ENCODE measurements at regions not wholly inside any gene's neighbourhood (a gene's known extent, or its start where the extent isn't known, plus 50 kb on each side); places are given as distances from the start of the nearest gene placed in this dataset.

- ChIA-PET CTCF (interaction anchor here (1.0 to 1.9 kb wide), 3 partner anchors 15 to 65 kb away, joined by 4 to 7 read pairs (median 4); no protein-coding TSS in a partner anchor), POLR2A (no interaction called here)
- no peak for DNase-seq (ENCODE audit: extremely low spot score)
- TF ChIP-seq, protein P1, sequence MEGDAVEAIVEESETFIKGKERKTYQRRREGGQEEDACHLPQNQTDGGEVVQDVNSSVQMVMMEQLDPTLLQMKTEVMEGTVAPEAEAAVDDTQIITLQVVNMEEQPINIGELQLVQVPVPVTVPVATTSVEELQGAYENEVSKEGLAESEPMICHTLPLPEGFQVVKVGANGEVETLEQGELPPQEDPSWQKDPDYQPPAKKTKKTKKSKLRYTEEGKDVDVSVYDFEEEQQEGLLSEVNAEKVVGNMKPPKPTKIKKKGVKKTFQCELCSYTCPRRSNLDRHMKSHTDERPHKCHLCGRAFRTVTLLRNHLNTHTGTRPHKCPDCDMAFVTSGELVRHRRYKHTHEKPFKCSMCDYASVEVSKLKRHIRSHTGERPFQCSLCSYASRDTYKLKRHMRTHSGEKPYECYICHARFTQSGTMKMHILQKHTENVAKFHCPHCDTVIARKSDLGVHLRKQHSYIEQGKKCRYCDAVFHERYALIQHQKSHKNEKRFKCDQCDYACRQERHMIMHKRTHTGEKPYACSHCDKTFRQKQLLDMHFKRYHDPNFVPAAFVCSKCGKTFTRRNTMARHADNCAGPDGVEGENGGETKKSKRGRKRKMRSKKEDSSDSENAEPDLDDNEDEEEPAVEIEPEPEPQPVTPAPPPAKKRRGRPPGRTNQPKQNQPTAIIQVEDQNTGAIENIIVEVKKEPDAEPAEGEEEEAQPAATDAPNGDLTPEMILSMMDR (IDR thresholded peaks at IDR 0.05; ENCODE audit: control extremely low read depth, extremely low read depth, low read depth, missing control alignments) = no peak
Measured at GRCh38 chr6:11431455-11431937, 106.1 kb upstream of the TMEM170B start.

DNA sequence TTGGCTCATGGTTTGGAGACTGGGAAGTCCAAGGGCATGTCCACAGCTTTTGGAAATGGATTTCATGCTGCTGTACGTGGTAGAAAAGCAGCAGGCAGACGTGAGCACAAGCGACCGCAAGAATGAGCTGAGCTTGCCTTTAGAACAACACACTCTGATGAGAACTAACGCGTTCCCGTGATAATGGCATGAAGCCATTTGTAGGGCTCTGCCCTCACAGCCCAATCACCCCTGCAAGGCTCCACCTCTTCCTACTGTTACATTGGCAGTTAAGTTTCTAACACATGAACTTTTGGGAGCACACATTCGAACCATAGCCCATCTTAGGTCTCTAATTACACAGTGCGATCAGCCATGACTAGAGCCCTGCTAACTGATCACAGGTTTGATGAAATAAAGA, 107.5 kb upstream of the TMEM170B start:
- POLR2A ChIA-PET = no interaction called here
- TF ChIP-seq, protein P1 (IDR thresholded peaks at IDR 0.05; ENCODE audit: control extremely low read depth, extremely low read depth, low read depth, missing control alignments) = no peak
- DNase-seq (ENCODE audit: extremely low spot score) = no peak
- CTCF ChIA-PET = interaction anchor here (0.9 to 2.6 kb wide), 5 partner anchors 9 to 66 kb away, joined by 3 to 18 read pairs (median 4); no protein-coding TSS in a partner anchor

DNA sequence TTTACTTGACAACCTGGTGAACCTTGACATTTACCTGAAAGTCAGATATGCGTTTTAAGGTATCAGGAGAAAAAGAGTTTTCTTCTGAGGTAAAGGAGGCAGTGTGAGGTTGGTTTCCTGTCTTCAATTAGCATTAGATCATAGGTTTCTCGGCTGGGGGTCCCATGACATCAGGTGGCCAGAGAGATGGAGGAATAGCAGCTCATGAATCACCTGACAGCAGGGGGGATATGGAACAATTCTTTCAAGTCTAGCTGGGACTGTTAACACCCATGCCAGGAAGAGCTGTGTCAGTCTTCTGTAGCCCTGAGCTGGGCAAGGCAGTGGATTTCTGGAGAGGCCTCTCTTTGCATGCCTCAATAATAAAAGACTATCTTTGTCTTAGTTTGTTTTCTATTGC, 108.0 kb upstream of the TMEM170B start:
- TF ChIP-seq, protein P1 (IDR thresholded peaks at IDR 0.05; ENCODE audit: control extremely low read depth, extremely low read depth, low read depth, missing control alignments) = no peak
- DNase-seq (ENCODE audit: extremely low spot score) = no peak
- POLR2A ChIA-PET = no interaction called here
- CTCF ChIA-PET = interaction anchor here (0.9 to 2.6 kb wide), 9 partner anchors 9 to 66 kb away, joined by 3 to 18 read pairs (median 4); no protein-coding TSS in a partner anchor

GRCh38 chr6:11428895-11429294, 108.7 kb upstream of the TMEM170B start:
- TF ChIP-seq, protein P1 (IDR thresholded peaks at IDR 0.05; ENCODE audit: control extremely low read depth, extremely low read depth, low read depth, missing control alignments) = no peak
- ChIA-PET CTCF (interaction anchor here (0.9 to 2.6 kb wide), 11 partner anchors 9 to 67 kb away, joined by 3 to 18 read pairs (median 3); no protein-coding TSS in a partner anchor), POLR2A (no interaction called here)
- no peak for DNase-seq (ENCODE audit: extremely low spot score)

DNA sequence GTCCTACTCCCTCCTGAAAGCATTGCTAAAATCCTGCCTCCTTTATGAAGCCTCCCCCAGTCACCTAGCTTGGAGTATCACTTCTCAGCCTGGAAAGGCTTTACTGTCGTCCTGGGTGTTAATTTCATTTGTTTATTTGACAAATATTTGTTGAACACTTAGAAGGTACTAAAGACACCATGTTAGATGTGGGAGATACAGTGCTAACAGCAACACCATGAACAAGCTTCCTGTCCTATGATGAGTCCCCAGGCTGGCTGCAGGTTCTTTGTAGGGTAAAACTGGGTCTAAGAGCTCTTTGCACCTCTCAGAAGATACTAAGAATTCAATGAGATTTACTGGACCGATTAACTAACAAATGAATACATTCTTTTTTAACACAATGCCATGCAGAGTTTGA, 109.2 kb upstream of the TMEM170B start:
- no peak for DNase-seq (ENCODE audit: extremely low spot score)
- CTCF ChIA-PET = interaction anchor here (0.9 to 2.6 kb wide), 10 partner anchors 9 to 151 kb away, joined by 3 to 18 read pairs (median 3); no protein-coding TSS in a partner anchor
- POLR2A ChIA-PET = no interaction called here
- TF ChIP-seq, protein P1 (IDR thresholded peaks at IDR 0.05; ENCODE audit: control extremely low read depth, extremely low read depth, low read depth, missing control alignments) = no peak

GRCh38 chr6:11427723-11428245, 109.8 kb upstream of the TMEM170B start:
- ChIA-PET CTCF (interaction anchor here (0.9 to 2.6 kb wide), 4 partner anchors 8 to 150 kb away, joined by 3 to 18 read pairs (median 3); no protein-coding TSS in a partner anchor), POLR2A (no interaction called here)
- no peak for DNase-seq (ENCODE audit: extremely low spot score)
- TF ChIP-seq, protein P1 (IDR thresholded peaks at IDR 0.05; ENCODE audit: control extremely low read depth, extremely low read depth, low read depth, missing control alignments) = no peak

Data from GM10248 (cell line).